NCI-H510A treated with DMSO at 0.1 percent for 48 hours (cell line): ENCODE measurements at regions not wholly inside any gene's neighbourhood (a gene's known extent, or its start where the extent isn't known, plus 50 kb on each side); places are given as distances from the start of the nearest gene placed in this dataset.
"Not testable (repeated sequence)": the region's sequence is repeated elsewhere in the genome, so short reads cannot be mapped to it uniquely, and the experiment has no call there.

ENCODE experiments used
- DNase-seq: peaks from one replicate; lab custom pipeline; 2025; lab: John Stamatoyannopoulos, UW

DNA sequence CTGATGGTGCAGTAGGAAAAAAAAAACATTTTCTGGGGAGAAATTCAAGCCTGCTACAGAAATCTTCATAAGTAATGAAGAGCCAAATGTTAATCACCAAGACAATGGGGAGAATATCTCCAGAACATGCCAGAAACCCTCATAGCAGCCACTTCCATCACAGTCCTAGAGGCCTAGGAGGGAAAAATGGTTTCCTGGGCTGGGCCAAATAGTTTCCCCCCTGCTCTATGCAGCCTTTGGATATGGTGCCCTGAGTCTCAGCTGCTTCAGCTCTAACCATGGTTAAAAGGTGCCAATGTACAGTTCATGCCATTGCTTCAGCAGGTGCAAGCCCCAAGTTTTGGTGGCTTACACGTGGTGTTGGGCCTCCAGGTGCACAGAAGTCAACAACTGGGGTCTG is 113.1 kb downstream of the ZNF648 start:
- no peak for DNase-seq

DNA sequence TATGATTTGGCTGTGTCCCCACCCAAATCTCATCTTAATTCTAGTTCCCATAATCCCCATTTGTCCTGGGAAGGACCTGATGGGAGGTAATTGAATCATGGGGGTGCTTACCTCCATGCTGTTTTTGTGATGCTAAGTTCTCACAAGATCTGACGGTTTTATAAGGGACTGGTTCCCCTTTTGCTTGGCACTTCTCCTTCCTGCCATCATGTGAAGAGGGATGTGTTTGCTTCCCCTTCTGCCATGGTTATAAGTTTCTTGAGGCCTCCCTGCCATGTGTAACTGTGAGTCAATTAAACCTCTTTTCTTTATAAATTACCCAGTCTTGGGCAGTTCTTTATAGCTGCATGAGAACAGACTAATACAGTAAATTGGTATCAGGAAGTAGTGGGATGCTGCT is 114.1 kb downstream of the ZNF648 start:
- DNase-seq: no peak

DNA sequence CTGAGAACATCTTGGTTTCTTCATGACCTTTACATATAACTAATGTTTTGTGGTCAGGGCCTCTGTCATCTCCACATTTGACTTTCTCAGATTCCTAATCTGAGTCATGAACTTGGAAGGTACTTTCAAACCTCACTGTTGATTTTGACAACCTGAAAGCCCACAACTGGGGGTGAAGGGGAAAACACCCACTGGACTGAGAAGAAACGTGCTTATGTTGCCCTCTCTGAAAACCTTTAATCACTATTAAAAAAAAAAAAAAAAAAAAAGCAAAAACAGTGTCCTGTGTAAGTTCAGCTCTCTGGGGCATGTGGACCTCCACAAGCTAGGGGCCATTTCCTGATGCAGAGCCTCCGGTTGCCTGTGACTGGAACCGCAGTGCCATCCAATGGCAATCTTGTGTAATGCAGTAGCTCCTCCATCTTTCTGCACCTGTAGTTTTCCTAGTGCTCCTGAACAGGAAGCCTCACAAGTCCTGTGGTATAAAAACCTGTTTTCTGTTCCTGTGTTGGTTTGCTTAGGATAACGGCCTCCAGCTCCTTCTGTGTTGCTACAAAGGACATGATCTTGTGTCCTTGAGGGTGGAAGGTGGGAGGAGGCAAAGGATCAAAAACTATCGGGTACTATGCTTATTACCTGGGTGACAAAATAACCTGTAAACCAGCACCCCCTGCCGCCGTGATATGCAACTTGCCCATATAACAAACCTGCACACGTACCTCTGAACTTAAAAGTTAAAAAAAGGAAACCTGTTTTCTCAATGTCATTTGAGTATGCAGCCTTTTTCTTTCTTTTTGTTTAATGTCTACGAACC is 124.5 kb downstream of the ZNF648 start:
- DNase-seq: peak; percentile 93

DNA sequence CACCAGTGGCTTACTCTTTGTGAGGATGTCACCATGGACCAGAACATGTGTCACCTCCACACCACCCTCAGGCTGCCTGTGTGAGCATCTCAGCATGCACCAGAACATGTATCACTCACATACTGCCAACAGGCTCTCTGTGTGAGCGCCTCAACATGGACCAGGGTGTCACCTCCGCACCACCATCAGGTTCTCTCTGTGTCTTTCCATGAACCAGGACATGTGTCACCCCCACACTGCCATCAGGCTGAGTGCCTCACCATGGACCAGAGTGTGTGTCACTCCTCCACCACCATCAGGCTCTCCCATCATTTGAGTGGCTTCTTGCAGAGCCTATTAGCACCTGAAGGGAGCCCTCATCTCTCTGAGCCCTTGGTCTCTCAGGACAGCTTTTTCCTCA is 125.2 kb downstream of the ZNF648 start:
- no peak for DNase-seq

DNA sequence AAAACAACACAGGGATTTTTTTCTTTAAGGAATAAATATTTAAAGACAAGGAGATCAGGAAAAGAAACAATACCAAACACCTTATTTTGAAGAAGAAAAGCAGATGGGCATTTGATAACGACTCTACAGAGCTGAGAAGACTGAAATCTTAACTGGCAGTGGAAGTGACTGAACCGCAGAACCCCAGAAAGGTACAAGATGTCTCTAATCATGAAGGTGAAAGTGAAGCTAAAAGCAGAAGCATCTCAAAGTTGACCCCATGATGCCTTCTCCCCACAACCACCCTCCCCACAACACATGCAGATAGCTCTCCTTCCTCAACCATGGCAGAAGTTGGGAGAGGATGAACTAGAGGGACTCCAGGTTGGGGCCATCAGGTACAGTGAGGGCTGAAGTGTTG is 129.6 kb downstream of the ZNF648 start:
- DNase-seq: no peak

DNA sequence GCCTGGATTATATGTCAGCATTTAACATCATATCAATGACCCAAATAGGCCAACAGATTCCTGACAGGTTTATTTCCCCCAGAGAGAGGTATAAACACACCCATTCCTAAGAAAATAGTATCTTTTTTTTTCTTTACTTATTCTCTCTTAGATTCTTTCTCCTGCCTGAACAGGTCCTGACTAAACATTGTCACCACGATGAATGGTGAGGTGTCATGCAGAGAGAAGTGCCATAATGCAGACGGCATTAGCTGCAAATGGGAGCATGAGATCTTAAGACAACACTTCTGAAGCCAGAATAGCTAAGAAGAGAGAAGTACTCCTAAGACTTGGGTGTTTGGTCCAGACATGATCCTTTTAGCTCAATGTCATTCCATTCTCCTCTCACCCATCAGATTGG is 131.3 kb downstream of the ZNF648 start:
- DNase-seq: no peak

DNA sequence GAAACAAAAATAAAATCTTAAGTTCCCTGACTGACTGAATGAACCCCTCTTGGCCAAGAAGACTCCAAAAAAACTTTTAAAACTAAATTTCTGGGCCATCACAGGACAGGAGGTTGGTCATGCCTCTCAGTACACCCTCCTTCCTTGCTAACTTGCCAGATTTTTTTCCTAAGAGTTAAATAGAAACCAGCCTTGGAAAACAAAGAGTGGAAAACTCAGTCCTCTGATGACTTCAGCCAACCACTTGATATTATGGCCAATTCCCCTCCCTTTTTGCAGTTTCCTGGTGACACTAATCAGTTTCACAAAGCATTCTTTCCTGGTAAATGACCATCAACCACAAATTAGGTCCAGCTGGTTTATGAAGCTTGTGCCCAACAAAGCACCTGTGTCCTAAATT is 134.8 kb downstream of the ZNF648 start:
- DNase-seq: no peak

DNA sequence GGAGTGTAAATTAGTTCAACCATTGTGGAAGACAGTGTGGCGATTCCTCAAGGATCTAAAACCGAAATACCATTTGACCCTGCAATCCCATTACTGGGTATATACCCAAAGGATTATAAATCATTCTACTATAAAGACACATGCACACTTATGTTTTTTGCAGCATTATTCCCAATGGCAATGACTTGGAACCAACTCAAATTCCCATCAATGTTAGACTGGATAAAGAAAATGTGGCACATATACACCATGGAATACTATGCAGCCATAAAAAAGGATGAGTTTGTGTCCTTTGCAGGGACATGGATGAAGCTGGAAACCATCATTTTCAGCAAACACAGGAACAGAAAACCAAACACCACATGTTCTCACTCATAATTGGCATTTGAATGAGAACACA is 137.5 kb downstream of the ZNF648 start:
- DNase-seq: not testable (repeated sequence)

DNA sequence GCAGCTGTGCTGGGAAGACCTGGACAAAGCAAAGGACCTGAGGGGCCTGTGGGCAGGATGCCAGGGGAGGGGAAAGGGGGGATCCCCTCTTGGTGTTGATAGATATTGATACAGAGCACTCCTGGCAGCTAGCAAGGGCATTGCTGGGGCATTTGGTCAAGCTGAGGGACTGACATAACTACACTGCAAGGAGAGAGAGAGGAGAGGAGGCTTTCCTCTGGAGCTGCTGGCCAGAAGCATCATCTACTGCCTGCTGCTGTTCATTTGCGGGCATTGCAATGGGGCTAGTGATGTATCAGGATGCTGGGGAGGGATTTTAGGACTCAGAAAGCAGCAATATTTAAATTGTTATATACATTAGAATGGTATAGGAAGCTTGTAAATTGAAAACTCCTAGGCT is 142.0 kb downstream of the ZNF648 start:
- DNase-seq: no peak

DNA sequence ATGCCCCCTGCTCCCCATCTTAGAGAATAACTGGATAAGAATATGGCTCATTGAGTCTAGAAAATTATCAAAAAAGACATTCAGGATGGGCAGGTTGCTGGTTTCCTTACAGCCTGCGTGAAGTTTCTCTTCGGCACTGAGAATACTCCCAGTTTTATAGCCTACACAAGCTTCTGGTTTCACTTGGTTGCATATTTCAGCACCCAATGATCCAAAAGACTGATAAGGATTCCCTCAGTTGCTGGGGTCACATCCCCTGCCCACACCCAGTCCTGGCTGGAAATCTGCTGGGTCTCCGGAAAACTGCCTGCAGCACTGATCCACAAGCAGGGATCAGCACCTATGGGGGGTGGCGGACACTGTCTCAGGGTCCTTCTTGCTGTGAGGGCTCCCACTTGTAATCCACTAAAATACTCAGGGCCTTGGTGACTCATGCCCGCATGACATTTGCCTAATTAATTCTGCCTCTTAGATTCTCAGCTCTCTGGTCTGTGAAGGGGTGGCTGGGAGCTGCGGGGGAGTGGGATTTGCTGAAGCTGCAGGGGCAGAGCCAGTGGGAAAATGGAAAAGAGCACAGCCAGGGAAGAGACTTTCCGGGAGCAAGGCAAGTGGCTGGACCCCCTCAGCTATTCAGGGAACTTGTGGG is 142.5 kb downstream of the ZNF648 start:
- no peak for DNase-seq

DNA sequence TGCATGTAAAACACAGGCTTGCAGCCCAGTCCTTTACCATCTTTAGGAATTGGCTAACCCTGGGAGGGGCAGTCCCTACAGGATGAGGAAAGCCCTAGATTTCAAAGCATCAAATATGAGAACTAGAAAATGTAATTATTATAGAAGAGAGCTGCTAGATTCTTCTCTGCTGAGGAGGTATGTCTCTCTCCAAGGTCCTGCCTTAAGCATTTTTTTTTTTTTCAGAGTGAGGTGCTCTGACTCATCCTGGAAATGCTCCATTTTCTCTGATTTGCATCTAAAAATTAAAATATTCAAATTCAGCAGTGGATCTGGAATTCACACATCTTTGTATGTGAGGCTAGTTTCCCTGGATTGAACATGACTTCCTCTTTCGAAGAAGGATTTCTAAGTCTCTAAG is 149.8 kb downstream of the ZNF648 start:
- no peak for DNase-seq

DNA sequence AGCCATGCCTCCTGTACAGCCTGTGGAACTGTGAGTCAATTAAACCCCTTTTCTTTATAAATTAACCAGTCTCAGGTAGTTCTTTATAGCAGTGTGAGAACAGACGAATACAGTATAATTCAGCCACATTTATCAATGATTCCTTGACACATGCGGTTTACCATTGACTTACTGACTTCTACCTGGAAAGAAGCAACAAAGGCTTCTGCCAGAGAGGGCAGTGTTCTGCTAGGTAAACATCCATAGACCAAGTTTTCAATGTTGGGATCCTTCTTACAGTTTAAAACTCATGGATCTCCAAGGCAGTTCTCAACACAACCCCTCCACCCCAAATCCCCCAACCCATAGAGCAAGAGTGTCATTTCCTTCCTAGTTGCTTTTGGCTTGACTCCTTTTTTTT is 150.6 kb downstream of the ZNF648 start:
- no peak for DNase-seq

DNA sequence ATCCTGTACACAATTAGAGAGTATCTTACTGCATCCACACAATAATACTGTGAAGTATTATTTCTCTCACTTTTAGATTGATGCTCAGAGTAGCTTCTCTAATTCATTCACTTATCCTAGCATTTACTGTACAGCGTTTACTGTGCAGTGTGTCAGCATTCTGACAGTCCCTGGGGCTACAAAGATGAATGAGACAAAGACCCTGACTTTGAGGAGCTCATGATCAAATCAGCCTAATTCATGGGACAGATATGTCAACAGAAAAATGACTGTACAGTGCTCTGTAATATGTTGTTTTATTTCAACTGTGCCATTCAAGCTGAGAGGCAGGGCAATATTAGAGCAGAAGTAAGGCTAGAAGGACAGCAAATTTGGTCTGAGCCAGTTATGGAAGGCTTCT is 152.5 kb downstream of the ZNF648 start:
- no peak for DNase-seq

DNA sequence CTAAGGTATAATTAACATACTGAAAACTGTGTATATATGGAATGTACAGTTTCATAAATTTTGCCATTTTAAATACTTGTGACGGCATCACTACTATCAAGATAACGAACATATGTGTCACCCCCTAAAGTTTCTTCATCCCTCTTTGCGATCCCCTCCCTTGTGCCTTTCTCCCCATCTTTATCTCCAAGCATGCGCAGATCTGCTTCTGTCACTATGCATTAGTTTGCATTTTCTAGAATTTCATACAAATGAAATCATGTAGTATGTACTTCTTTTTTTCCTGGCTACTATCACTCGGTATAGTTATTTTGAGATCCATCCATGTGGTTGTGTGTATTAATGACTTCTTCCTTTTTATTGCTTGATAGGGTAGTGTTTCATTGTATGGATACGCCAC is 154.9 kb downstream of the ZNF648 start:
- no peak for DNase-seq

DNA sequence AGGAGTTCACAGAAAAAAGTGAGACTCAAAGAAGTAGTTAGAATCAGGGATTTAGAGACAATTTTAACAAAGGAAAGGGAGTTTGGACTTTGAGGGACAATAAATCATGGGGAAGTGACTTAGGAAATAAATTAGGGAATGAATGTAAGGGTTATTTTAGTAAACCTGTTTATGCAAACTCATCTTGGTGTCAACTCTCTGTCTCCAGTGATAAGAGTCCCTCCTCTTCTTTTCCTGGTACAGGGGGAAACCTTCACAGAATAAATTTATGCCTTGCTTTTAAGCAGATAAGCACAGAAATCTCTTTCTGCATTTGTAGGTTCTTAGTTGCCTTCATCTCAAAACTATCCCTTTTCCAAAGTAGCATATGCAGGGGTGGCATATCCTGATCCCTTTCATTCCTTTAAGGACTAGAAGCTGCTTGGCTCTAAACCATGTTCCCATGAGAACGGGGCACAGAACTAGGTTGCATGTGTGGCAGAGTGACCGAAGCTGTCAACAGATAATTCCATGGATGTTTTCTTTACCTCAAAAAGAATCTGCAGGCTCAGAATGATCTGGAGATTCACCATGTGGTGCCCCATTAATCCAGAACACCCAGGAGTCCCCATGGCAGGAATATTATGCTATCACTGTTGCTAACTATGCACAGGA is 155.4 kb downstream of the ZNF648 start:
- DNase-seq: no peak

DNA sequence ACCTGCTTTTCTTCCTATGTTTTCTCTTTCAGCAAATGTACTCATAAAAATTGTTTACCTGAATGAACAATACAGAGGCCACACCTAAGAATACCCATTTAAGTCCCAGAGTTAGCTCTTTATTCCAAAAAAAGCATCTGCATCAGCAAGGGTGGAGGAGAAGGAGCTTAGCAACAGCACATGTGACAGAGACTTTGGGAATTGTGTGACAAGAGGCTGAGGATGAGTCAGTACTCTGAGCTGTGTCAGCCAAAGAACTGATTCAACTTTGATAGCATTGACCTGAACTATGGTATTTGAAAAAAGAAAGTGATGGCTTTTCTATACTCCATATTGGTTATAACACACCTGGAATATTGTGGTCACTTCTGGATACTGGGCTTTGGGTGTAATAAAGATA is 162.7 kb downstream of the ZNF648 start:
- no peak for DNase-seq

DNA sequence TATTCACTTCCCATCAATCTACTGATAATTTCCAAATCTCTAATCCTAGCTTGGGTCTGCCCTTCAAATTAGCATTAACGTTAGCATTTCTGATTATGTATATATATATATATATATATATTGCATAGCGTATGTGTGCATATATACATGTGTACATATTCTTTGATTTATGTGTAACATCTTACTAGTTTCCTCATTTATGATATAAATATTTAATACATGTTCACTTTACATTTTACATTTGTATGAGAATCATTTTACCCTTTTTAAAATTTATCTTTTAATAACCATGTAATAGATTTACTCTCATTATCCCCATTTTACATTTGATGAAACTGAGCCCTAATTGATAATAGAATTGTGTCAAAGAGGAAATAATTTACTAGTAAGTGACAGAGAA is 164.7 kb downstream of the ZNF648 start:
- no peak for DNase-seq

DNA sequence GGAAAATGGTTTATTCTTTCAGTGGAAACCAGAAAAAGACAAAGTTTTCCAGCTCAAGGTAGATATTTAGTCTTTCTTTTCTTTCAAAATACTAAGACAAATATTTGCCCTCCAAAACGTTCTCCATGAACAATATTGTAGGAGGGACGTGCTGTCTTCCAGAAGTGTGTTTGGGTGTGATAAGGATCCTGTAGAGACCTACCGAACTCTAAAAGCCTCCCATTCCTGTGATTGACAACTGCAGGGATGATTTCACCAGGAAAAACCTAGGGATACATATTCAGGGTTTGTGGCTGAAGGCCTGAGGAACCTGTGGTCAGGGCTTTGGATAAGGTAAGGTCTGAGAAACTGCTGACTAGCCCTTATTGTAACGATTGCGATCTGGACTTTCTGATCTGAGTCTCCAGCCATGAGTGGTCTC is 167.1 kb downstream of the ZNF648 start:
- no peak for DNase-seq

DNA sequence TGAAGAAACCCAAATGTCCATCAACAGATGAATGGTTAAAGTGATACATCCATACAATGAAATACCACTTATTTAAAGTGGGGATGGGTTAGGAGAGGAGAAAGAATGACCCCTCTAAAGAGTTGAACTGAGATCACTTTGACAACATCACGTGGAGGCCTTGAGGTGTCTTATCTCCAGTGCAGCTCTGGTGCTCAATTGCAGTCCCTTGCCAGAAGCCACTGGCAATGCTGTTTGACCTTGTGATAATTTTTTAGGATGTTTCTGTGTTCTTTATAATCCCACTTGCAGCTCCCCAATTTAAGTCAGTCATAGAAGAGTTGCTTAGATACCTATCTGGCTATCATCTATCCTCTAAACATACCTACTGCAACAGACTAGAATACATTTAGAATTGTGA is 167.6 kb downstream of the ZNF648 start:
- DNase-seq: no peak

DNA sequence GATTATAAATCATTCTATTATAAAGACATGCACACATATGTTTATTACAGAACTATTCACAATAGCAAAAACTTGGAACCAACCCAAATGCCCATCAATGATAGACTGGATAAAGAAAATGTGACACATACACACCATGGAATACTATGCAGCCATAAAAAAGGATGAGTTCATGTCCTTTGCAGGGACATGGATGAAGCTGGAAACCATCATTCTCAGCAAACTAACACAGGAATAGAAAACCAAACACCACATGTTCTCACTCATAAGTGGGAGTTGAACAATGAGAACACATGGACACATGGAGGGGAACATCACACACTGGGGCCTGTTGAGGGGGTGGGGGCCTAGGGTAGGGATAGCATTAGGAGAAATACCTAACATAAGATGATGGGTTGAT is 168.4 kb downstream of the ZNF648 start:
- not testable (repeated sequence) for DNase-seq

DNA sequence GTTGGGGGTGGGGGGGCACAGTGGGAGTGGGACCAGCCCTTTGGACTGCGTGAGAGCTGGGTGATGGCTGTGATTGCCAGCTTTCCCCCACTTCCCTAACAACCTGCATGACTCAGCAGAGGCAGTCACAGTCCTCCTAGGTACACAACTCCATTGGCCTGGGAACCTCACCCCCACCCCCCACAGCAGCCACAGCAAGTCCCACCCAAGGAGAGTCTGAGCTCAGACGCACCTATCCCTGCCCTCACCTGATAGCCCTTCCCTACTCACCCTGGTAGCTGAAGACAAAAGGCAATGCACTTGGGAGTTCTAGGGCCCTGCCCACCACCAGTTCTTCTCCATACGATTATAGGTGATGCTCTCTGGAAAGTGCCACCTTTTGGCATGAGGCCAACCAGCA is 188.9 kb downstream of the ZNF648 start:
- no peak for DNase-seq

DNA sequence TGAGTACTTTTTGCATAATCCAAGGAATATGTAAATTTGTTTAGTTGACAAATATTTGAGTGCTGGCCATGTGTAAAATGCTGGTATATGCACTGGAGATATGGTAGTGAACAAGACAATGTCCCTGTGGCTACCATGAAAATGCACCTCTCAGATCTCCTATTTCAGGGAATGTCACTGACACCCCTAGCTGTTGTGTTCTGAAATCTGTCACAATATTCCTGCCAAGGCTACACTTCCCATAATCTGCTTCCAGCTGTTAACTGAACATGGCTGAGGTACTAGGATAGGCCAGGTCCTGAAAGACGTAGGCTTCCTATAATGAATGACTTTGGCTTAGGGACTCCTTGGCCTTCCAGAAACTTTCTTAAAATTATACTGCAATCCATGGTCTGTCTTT is 197.8 kb downstream of the ZNF648 start:
- no peak for DNase-seq

DNA sequence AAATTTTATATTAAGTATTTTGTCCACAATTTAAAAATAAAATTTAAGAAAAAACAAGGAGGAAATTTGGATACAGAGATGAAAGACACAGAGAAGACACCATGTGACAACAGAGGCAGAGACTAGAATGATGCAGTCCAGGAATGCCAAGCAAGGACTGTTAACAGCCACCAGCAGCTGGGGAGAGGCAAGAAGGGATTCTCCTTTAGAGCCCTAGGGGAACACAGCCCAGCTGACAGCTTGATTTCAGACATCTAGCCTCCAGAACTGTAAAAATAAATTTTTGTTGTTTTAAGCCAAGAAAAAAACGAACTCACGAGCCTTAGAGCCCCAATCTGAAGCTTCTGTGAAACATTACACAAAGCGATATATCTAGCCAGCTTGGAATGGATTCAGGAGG is 198.5 kb downstream of the ZNF648 start:
- no peak for DNase-seq
